Stimulated activated CD8-positive, alpha-beta memory T cell treated with anti-CD3 and anti-CD28 coated beads, Interleukin-2, amount 100 ng/mL, for 1 hour (primary cell): ENCODE measurements at regions not wholly inside any gene's neighbourhood (a gene's known extent, or its start where the extent isn't known, plus 50 kb on each side); places are given as distances from the start of the nearest gene placed in this dataset.
"Not testable (repeated sequence)": the region's sequence is repeated elsewhere in the genome, so short reads cannot be mapped to it uniquely, and the experiment has no call there.

Experiments used
- DNase-seq, 2 donors: peaks; one replicate each; pipeline ENCODE4 v3.0.0-alpha.2; 2020; ENCODE audit warnings: low read depth in 2 of 2

- not testable (repeated sequence) for DNase-seq
These were observed 94.6 kb upstream of the ABCA1 start for GRCh38 chr9:105022545-105022944.

GRCh38 chr9:105023788-105024187 is 95.8 kb upstream of the ABCA1 start:
- no peak for DNase-seq

- no peak for DNase-seq
These were observed 96.6 kb upstream of the ABCA1 start for GRCh38 chr9:105024529-105024928.

- no peak for DNase-seq
These were observed 98.5 kb upstream of the ABCA1 start for GRCh38 chr9:105026451-105026850.

- no peak for DNase-seq
These were observed 99.1 kb upstream of the ABCA1 start for GRCh38 chr9:105027084-105027483.

- DNase-seq, result no peak
These were observed 102.3 kb upstream of the ABCA1 start for GRCh38 chr9:105030285-105030684.

GRCh38 chr9:105037139-105037538 is 109.2 kb upstream of the ABCA1 start:
- DNase-seq, result no peak

- no peak for DNase-seq
These were observed 110.1 kb upstream of the ABCA1 start for GRCh38 chr9:105038051-105038450.

- no peak for DNase-seq
These were observed 111.3 kb upstream of the ABCA1 start for GRCh38 chr9:105039175-105039799.

- DNase-seq, result no peak
These were observed 115.5 kb upstream of the ABCA1 start for GRCh38 chr9:105043370-105043936.

- no peak for DNase-seq
These were observed 116.6 kb upstream of the ABCA1 start for GRCh38 chr9:105044518-105044917.

- DNase-seq, result no peak
These were observed 119.2 kb upstream of the ABCA1 start for GRCh38 chr9:105046907-105047741.

GRCh38 chr9:105047742-105048041 is 119.7 kb upstream of the ABCA1 start:
- DNase-seq, result no peak

GRCh38 chr9:105048331-105048730 is 120.4 kb upstream of the ABCA1 start:
- no peak for DNase-seq

- DNase-seq, result no peak
These were observed 122.3 kb upstream of the ABCA1 start for GRCh38 chr9:105050296-105050695.

- DNase-seq, result no peak
These were observed 123.9 kb upstream of the ABCA1 start for GRCh38 chr9:105051897-105052296.

GRCh38 chr9:105052346-105052745 is 124.4 kb upstream of the ABCA1 start:
- DNase-seq, result no peak

GRCh38 chr9:105053209-105053652 is 125.3 kb upstream of the ABCA1 start:
- no peak for DNase-seq

GRCh38 chr9:105054491-105054890 is 126.5 kb upstream of the ABCA1 start:
- DNase-seq, result no peak

GRCh38 chr9:105055917-105056316 is 128.0 kb upstream of the ABCA1 start:
- DNase-seq, result no peak

GRCh38 chr9:105057551-105057950 is 129.6 kb upstream of the ABCA1 start:
- DNase-seq, result no peak

GRCh38 chr9:105059252-105059651 is 131.3 kb upstream of the ABCA1 start:
- no peak for DNase-seq

GRCh38 chr9:105062222-105062855 is 134.4 kb upstream of the ABCA1 start:
- DNase-seq, result no peak
